Panc1 (cell line): ENCODE measurements at regions not wholly inside any gene's neighbourhood (a gene's known extent, or its start where the extent isn't known, plus 50 kb on each side); places are given as distances from the start of the nearest gene placed in this dataset.
"Not testable (repeated sequence)": the region's sequence is repeated elsewhere in the genome, so short reads cannot be mapped to it uniquely, and the experiment has no call there.

Experiments
- CTCF ChIP-seq: fragments of 450-650 bp; IDR thresholded peaks from 2 replicates; pipeline ENCODE4 v1.5.1; 2017; ENCODE audit warnings: mild to moderate bottlenecking
- POLR2AphosphoS5 ChIP-seq: IDR thresholded peaks from 2 replicates; pipeline ENCODE4 v1.6.1; 2012; ENCODE audit warnings: mild to moderate bottlenecking, low read depth, low read length, moderate library complexity
- REST ChIP-seq, 2 experiments: IDR thresholded peaks; 2 replicates each; pipeline ENCODE4 v1.6.1; 2011 to 2012; ENCODE audit warnings: low read depth in 2 of 2, control low read depth in 1 of 2, low read length in 1 of 2, mild to moderate bottlenecking in 1 of 2, moderate library complexity in 1 of 2; ENCODE audit not compliant: insufficient read depth in 1 of 2
- TCF7L2 ChIP-seq: IDR thresholded peaks from 2 replicates; pipeline ENCODE4 v1.6.1; 2011; ENCODE audit warnings: mild to moderate bottlenecking, low read depth, low read length, inconsistent platforms

GRCh38 chr12:131388164-131389053, 322.5 kb upstream of the SFSWAP start:
- TF ChIP-seq CTCF; POLR2AphosphoS5; REST (IDR thresholded peaks at IDR 0.05; ENCODE audit: insufficient read depth in 1 of 2, low read depth in 2 of 2, low read length in 1 of 2); TCF7L2: not testable (repeated sequence)
